H1 (cell line): ENCODE measurements at regions not wholly inside any gene's neighbourhood (a gene's known extent, or its start where the extent isn't known, plus 50 kb on each side); places are given as distances from the start of the nearest gene placed in this dataset.

Experiments used
- CTCF ChIA-PET: fragments of 300-600 bp; sonication (Branson Sonifier 250); formaldehyde crosslinking; loops from one replicate; lab custom pipeline; 2021; ENCODE audit not compliant: partially characterized antibody; lab: Charles Lee
- POLR2A ChIA-PET: fragments of 300-600 bp; sonication (Branson Sonifier 250); formaldehyde crosslinking; loops from one replicate; lab custom pipeline; 2021; ENCODE audit warnings: inconsistent platforms; ENCODE audit not compliant: partially characterized antibody; lab: Charles Lee
- DNase-seq, 2 experiments: peaks; one replicate each; pipeline versions ENCODE4 v3.0.0 to v3.0.0-alpha.2; 2010 to 2022; ENCODE audit warnings: low spot score in 2 of 2, low read depth in 1 of 2, mixed read lengths in 1 of 2
- FAIRE-seq: peaks from 2 replicates; lab custom pipeline; 2011; peaks lifted over from hg19 to GRCh38; lab: Jason Lieb, UNC
- H2AFZ ChIP-seq: 2 replicates; pipeline ENCODE4 v1.8.1; 2012; ENCODE audit warnings: low read length, inconsistent platforms
- H2AK5ac ChIP-seq: 2 replicates; pipeline ENCODE4 v1.6.1; 2013; ENCODE audit warnings: low read depth, low read length
- H2BK120ac ChIP-seq: replicated peaks from 2 replicates; pipeline ENCODE3; 2013; ENCODE audit warnings: low read depth, low read length, inconsistent platforms
- H2BK12ac ChIP-seq: 2 replicates; pipeline ENCODE4 v1.6.1; 2013; ENCODE audit warnings: low read depth, low read length
- H2BK15ac ChIP-seq: 2 replicates; pipeline ENCODE4 v1.6.1; 2013; ENCODE audit warnings: low read length
- H2BK20ac ChIP-seq: 2 replicates; pipeline ENCODE4 v1.6.1; 2013; ENCODE audit warnings: low read length
- H2BK5ac ChIP-seq: 2 replicates; pipeline ENCODE4 v1.6.1; 2013; ENCODE audit warnings: low read depth, low read length
- H3K14ac ChIP-seq: 2 replicates; pipeline ENCODE4 v1.6.1; 2013; ENCODE audit warnings: inconsistent platforms; ENCODE audit not compliant: insufficient read length
- H3K18ac ChIP-seq: 2 replicates; pipeline ENCODE4 v1.6.1; 2013; ENCODE audit warnings: low read length; ENCODE audit errors: extremely low read depth
- H3K23ac ChIP-seq: 2 replicates; pipeline ENCODE4 v1.6.1; 2013; ENCODE audit warnings: inconsistent platforms; ENCODE audit not compliant: insufficient read length
- H3K23me2 ChIP-seq: 2 replicates; pipeline ENCODE4 v1.6.1; 2013; ENCODE audit warnings: low read depth, low read length
- H3K27ac ChIP-seq: 2 replicates; pipeline ENCODE4 v1.6.1; 2011; ENCODE audit warnings: low read depth, low read length, inconsistent platforms
- H3K27me3 ChIP-seq, 4 experiments: replicated peaks in 1 of 4; 1 replicate in 1 of 4; 2 replicates in 3 of 4; pipeline versions ENCODE4 v1.6.1 to v1.8.1; 2011 to 2013; ENCODE audit warnings: low read length in 3 of 4, mild to moderate bottlenecking in 3 of 4, inconsistent platforms in 2 of 4, mixed read lengths in 2 of 4, moderate library complexity in 1 of 4; ENCODE audit not compliant: control insufficient read depth in 3 of 4, insufficient read depth in 3 of 4; ENCODE audit errors: extremely low read depth in 1 of 4
- H3K36me3 ChIP-seq, 4 experiments: 2 replicates each; pipeline versions ENCODE4 v1.6.1 to v1.8.1; 2011 to 2013; ENCODE audit warnings: mild to moderate bottlenecking in 4 of 4, low read length in 3 of 4, moderate library complexity in 2 of 4, control low read depth in 1 of 4, inconsistent platforms in 1 of 4; ENCODE audit not compliant: insufficient read depth in 4 of 4, control insufficient read depth in 2 of 4
- H3K4ac ChIP-seq: replicated peaks from 2 replicates; pipeline ENCODE3; 2013; ENCODE audit warnings: low read length, low read depth, mixed read lengths, inconsistent platforms; ENCODE audit not compliant: insufficient read length
- H3K4me1 ChIP-seq, 4 experiments: replicated peaks in 1 of 4; 1 replicate in 1 of 4; 2 replicates in 3 of 4; pipeline versions ENCODE4 v1.6.1 to v1.8.1; 2011 to 2013; ENCODE audit warnings: low read length in 3 of 4, inconsistent platforms in 2 of 4, mixed read lengths in 1 of 4; ENCODE audit not compliant: insufficient read depth in 4 of 4, control insufficient read depth in 3 of 4
- H3K4me2 ChIP-seq, 2 experiments: 2 replicates each; pipeline versions ENCODE4 v1.6.1 to v1.8.1; 2011 to 2013; ENCODE audit warnings: low read depth in 2 of 2, low read length in 2 of 2, control low read depth in 1 of 2, inconsistent platforms in 1 of 2, mild to moderate bottlenecking in 1 of 2; ENCODE audit not compliant: insufficient read depth in 1 of 2
- H3K4me3 ChIP-seq, 4 experiments: fragments of 200-600, 300-600 bp in 1 of 4; sonication (generic), shearing (Covaris generic), sonication (Bioruptor Twin) in 1 of 4; 2 replicates each; pipeline versions ENCODE4 v1.5.1 to v1.8.1; 2011 to 2016; ENCODE audit warnings: low read length in 4 of 4, low read depth in 3 of 4, control low read depth in 2 of 4, inconsistent platforms in 2 of 4, mild to moderate bottlenecking in 2 of 4, mixed read lengths in 1 of 4, moderate library complexity in 1 of 4; ENCODE audit not compliant: insufficient read depth in 2 of 4; ENCODE audit errors: extremely low read depth in 1 of 4
- H3K56ac ChIP-seq: replicated peaks from 2 replicates; pipeline ENCODE3; 2013; ENCODE audit warnings: low read depth, mild to moderate bottlenecking, mixed read lengths, low read length, inconsistent platforms; ENCODE audit not compliant: insufficient read length
- H3K79me1 ChIP-seq: 2 replicates; pipeline ENCODE4 v1.6.1; 2013; ENCODE audit warnings: low read depth, low read length, control low read depth
- H3K79me2 ChIP-seq, 2 experiments: 2 replicates each; pipeline versions ENCODE4 v1.6.1 to v1.8.1; 2012 to 2013; ENCODE audit warnings: low read length in 2 of 2, mild to moderate bottlenecking in 2 of 2, inconsistent platforms in 1 of 2; ENCODE audit not compliant: insufficient read depth in 2 of 2, control insufficient read depth in 1 of 2
- H3K9ac ChIP-seq, 4 experiments: replicated peaks in 1 of 4; 1 replicate in 1 of 4; 2 replicates in 3 of 4; pipeline versions ENCODE4 v1.6.1 to v1.8.1; 2011 to 2013; ENCODE audit warnings: low read depth in 3 of 4, low read length in 3 of 4, control low read depth in 2 of 4, mild to moderate bottlenecking in 2 of 4, moderate library complexity in 2 of 4, inconsistent platforms in 1 of 4; ENCODE audit errors: extremely low read depth in 1 of 4
- H3K9me3 ChIP-seq, 2 experiments: 2 replicates each; pipeline versions ENCODE4 v1.6.1 to v1.8.1; 2012 to 2013; ENCODE audit warnings: mild to moderate bottlenecking in 2 of 2, moderate library complexity in 2 of 2, control low read depth in 1 of 2, inconsistent platforms in 1 of 2, low read depth in 1 of 2, low read length in 1 of 2, mixed read lengths in 1 of 2; ENCODE audit not compliant: insufficient read depth in 2 of 2
- H4K20me1 ChIP-seq, 2 experiments: replicated peaks in 1 of 2; 2 replicates each; pipeline versions ENCODE3 to v1.8.1; 2011 to 2013; ENCODE audit warnings: inconsistent platforms in 2 of 2, low read length in 2 of 2, mild to moderate bottlenecking in 1 of 2; ENCODE audit not compliant: insufficient read depth in 2 of 2, control insufficient read depth in 1 of 2
- H4K5ac ChIP-seq: 2 replicates; pipeline ENCODE4 v1.6.1; 2013; ENCODE audit warnings: low read length, low read depth, mixed read lengths, inconsistent platforms; ENCODE audit not compliant: insufficient read length
- H4K8ac ChIP-seq: 2 replicates; pipeline ENCODE4 v1.8.0; 2013; ENCODE audit warnings: mild to moderate bottlenecking, moderate library complexity, low read length, inconsistent platforms; ENCODE audit not compliant: insufficient read depth; ENCODE audit errors: extremely low read depth
- H4K91ac ChIP-seq: replicated peaks from 2 replicates; pipeline ENCODE3; 2013; ENCODE audit warnings: low read length, mixed read lengths, inconsistent platforms; ENCODE audit not compliant: insufficient read length
- CREB1 ChIP-seq: IDR thresholded peaks from 2 replicates; pipeline ENCODE4 v1.6.1; 2012; ENCODE audit warnings: inconsistent platforms
- RNF2 ChIP-seq: fragments of 200-900, 300-1000 bp; sonication (generic); IDR thresholded peaks from 2 replicates; pipeline ENCODE4 v1.7.1; 2016; ENCODE audit warnings: borderline replicate concordance, low read depth, mild to moderate bottlenecking, antibody characterized with exemption, low read length; ENCODE audit not compliant: poor library complexity, severe bottlenecking; ENCODE audit errors: missing control alignments
- RXRA ChIP-seq: IDR thresholded peaks from 2 replicates; pipeline ENCODE4 v1.6.1; 2011; ENCODE audit warnings: low read depth, mild to moderate bottlenecking, low read length, moderate library complexity; ENCODE audit not compliant: insufficient read depth
- SAP30 ChIP-seq: fragments of 300-600 bp; sonication (generic); IDR thresholded peaks from 2 replicates; pipeline ENCODE4 v1.7.1; 2012; ENCODE audit warnings: low read length, moderate library complexity, mild to moderate bottlenecking, inconsistent platforms; ENCODE audit not compliant: insufficient read depth, insufficient replicate concordance
- SIN3A ChIP-seq, 2 experiments: IDR thresholded peaks in 1 of 2; conservative IDR thresholded peaks in 1 of 2; 2 replicates each; pipeline ENCODE4 v1.6.1; 2011 to 2012; ENCODE audit warnings: low read length in 2 of 2, improper control_type of control experiment in 1 of 2, low read depth in 1 of 2, mild to moderate bottlenecking in 1 of 2
- SP1 ChIP-seq: IDR thresholded peaks from 2 replicates; pipeline ENCODE4 v1.6.1; 2011; ENCODE audit warnings: low read depth, low read length
- SRF ChIP-seq: IDR thresholded peaks from 2 replicates; pipeline ENCODE4 v1.6.1; 2011; ENCODE audit warnings: mild to moderate bottlenecking, low read depth, low read length, moderate library complexity
- SUZ12 ChIP-seq: fragments of 200-600 bp; sonication (generic); IDR thresholded peaks from 2 replicates; pipeline ENCODE4 v1.6.1; 2012; ENCODE audit warnings: mild to moderate bottlenecking, inconsistent platforms, low read length, moderate library complexity, mixed read lengths
- TAF1 ChIP-seq: IDR thresholded peaks from 2 replicates; pipeline ENCODE4 v1.6.1; 2011; ENCODE audit warnings: mild to moderate bottlenecking, low read depth, low read length
- TEAD4 ChIP-seq: IDR thresholded peaks from 2 replicates; pipeline ENCODE4 v1.6.1; 2012; ENCODE audit warnings: low read depth, low read length, inconsistent platforms, mixed read lengths
- YY1 ChIP-seq: IDR thresholded peaks from 2 replicates; pipeline ENCODE4 v1.6.1; 2011; ENCODE audit warnings: low read depth, mild to moderate bottlenecking, low read length
- WGBS, 2 experiments: shearing (Covaris generic) in 1 of 2; methylation state at CpG; one replicate each; pipeline versions ENCODE4 v1.1.6 to v1.1.7; 2013 to 2015; ENCODE audit warnings: low lambda C conversion rate in 2 of 2, mixed read lengths in 2 of 2, inconsistent platforms in 1 of 2, low coverage in 1 of 2, missing lambda C conversion rate in 1 of 2; ENCODE audit not compliant: insufficient replicate concordance in 2 of 2, insufficient coverage in 1 of 2, insufficient read length in 1 of 2; ENCODE audit errors: extremely low coverage in 1 of 2, missing lambda C conversion rate in 1 of 2; 5-methylcytosine and 5-hydroxymethylcytosine counted together

- no peak overlapping the region for H3K4me2 ChIP-seq
- DNase-seq (no peak), FAIRE-seq (no peak)
- no peak overlapping the region for H2BK20ac ChIP-seq
- no peak overlapping the region for H4K5ac ChIP-seq
- H3K18ac ChIP-seq = no peak overlapping the region
- ChIA-PET POLR2A (no interaction called here), CTCF (interaction anchor here (0.7 to 1.1 kb wide), 3 partner anchors 9 to 27 kb away, joined by 3 read pairs; no protein-coding TSS in a partner anchor)
- no peak overlapping the region for H3K23ac ChIP-seq
- peaks cover 7 to 8% of the 10 kb centered on the region in 2 experiments for H3K9me3 ChIP-seq
- no peaks in the 10 kb centered on the region for H3K27me3 ChIP-seq
- no peak overlapping the region for H2AK5ac ChIP-seq
- no peaks in the 10 kb centered on the region for H3K23me2 ChIP-seq
- H3K14ac ChIP-seq = no peak overlapping the region
- no peaks in the 10 kb centered on the region for H3K79me1 ChIP-seq
- no peak overlapping the region for H3K9ac ChIP-seq
- H3K4me3 ChIP-seq = no peak overlapping the region
- H2AFZ ChIP-seq = no peak overlapping the region
- H4K8ac ChIP-seq = no peak overlapping the region
- H3K79me2 ChIP-seq = no peaks in the 10 kb centered on the region
- no peak overlapping the region for H2BK15ac ChIP-seq
- no peak overlapping the region for H3K56ac ChIP-seq
- H2BK120ac ChIP-seq = no peak overlapping the region
- WGBS, 2 experiments = 95% methylated on average over 3 of the region's 3 CpGs; no CpG with 5 or more reads in 1 of the 2 experiments
- H2BK5ac ChIP-seq = no peak overlapping the region
- no peak overlapping the region for H4K91ac ChIP-seq
- TF ChIP-seq SP1 (no peak), SUZ12 (no peak), SAP30 (no peak), SIN3A (conservative IDR thresholded peaks at IDR 0.05 in 1 of 2, IDR thresholded peaks at IDR 0.05 in 1 of 2; ENCODE audit: low read depth in 1 of 2, low read length in 2 of 2) (no peak), TAF1 (no peak), CREB1 (no peak), TEAD4 (no peak), RNF2 (no peak), RXRA (no peak), SRF (no peak), YY1 (no peak)
- H3K27ac ChIP-seq = no peak overlapping the region
- peaks cover 0 to 6% (median 0%) of the 10 kb centered on the region in 4 experiments; a peak in 2 of 7 replicates for H3K4me1 ChIP-seq
- H4K20me1 ChIP-seq = no peaks in the 10 kb centered on the region
- H3K4ac ChIP-seq = no peak overlapping the region
- no peaks in the 10 kb centered on the region for H3K36me3 ChIP-seq
- no peak overlapping the region for H2BK12ac ChIP-seq
These were observed 169.2 kb upstream of the APCDD1 start for GRCh38 chr18:10285283-10285640.
